Prostate gland (tissue), 2 donors: ENCODE measurements at regions not wholly inside any gene's neighbourhood (a gene's known extent, or its start where the extent isn't known, plus 50 kb on each side); places are given as distances from the start of the nearest gene placed in this dataset.

Source experiments
- POLR2A ChIP-seq: fragments of 450-650 bp; IDR thresholded peaks from one replicate; pipeline ENCODE4 v1.6.1; 2016; ENCODE audit warnings: antibody characterized with exemption, mild to moderate bottlenecking
- POLR2AphosphoS5 ChIP-seq: sonication (generic); formaldehyde crosslinking; IDR thresholded peaks from one replicate; pipeline ENCODE4 v1.6.1; 2017; ENCODE audit warnings: antibody characterized with exemption
- TF ChIP-seq, protein P1 (sequence below), 4 experiments: fragments of 200-600 bp in 2 of 4; fragments of 450-650 bp in 2 of 4; sonication (generic) in 2 of 4; IDR thresholded peaks; 1 replicate in 3 of 4; 2 replicates in 1 of 4; pipeline ENCODE4 v1.5.1; 2016 to 2019; ENCODE audit warnings: antibody characterized with exemption in 4 of 4, mild to moderate bottlenecking in 2 of 4, moderate library complexity in 2 of 4

GRCh38 chr7:19353180-19353579 lies 208.0 kb upstream of the FERD3L start:
- TF ChIP-seq POLR2A: no peak
- TF ChIP-seq, protein P1, sequence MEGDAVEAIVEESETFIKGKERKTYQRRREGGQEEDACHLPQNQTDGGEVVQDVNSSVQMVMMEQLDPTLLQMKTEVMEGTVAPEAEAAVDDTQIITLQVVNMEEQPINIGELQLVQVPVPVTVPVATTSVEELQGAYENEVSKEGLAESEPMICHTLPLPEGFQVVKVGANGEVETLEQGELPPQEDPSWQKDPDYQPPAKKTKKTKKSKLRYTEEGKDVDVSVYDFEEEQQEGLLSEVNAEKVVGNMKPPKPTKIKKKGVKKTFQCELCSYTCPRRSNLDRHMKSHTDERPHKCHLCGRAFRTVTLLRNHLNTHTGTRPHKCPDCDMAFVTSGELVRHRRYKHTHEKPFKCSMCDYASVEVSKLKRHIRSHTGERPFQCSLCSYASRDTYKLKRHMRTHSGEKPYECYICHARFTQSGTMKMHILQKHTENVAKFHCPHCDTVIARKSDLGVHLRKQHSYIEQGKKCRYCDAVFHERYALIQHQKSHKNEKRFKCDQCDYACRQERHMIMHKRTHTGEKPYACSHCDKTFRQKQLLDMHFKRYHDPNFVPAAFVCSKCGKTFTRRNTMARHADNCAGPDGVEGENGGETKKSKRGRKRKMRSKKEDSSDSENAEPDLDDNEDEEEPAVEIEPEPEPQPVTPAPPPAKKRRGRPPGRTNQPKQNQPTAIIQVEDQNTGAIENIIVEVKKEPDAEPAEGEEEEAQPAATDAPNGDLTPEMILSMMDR (IDR thresholded peaks at IDR 0.05): no peak
- TF ChIP-seq POLR2AphosphoS5: no peak
